GM18508 (cell line): ENCODE measurements at regions not wholly inside any gene's neighbourhood (a gene's known extent, or its start where the extent isn't known, plus 50 kb on each side); places are given as distances from the start of the nearest gene placed in this dataset.
"Not testable (repeated sequence)": the region's sequence is repeated elsewhere in the genome, so short reads cannot be mapped to it uniquely, and the experiment has no call there.

Source experiments
- ATAC-seq: cut with Tn5 transposase; IDR thresholded peaks from one replicate; pipeline ENCODE4 v1.9.1; 2021; ENCODE audit warnings: moderate number of reproducible peaks; ENCODE audit not compliant: insufficient read depth, unreplicated experiment

- no peak for ATAC-seq
Observed at GRCh38 chr22:48492366-48493320, 1335.0 kb downstream of the BRD1 start.

GRCh38 chr22:48491451-48491941 lies 1336.2 kb downstream of the BRD1 start:
- ATAC-seq = no peak

GRCh38 chr22:48490500-48491411 lies 1336.9 kb downstream of the BRD1 start:
- no peak for ATAC-seq

- no peak for ATAC-seq
Observed at GRCh38 chr22:48489551-48490499, 1337.8 kb downstream of the BRD1 start.

GRCh38 chr22:48488611-48489511 lies 1338.8 kb downstream of the BRD1 start:
- ATAC-seq = no peak

GRCh38 chr22:48488149-48488551 lies 1339.5 kb downstream of the BRD1 start:
- no peak for ATAC-seq

- no peak for ATAC-seq
Observed at GRCh38 chr22:48486558-48486957, 1341.1 kb downstream of the BRD1 start.

- ATAC-seq = no peak
Observed at GRCh38 chr22:48486134-48486532, 1341.5 kb downstream of the BRD1 start.

GRCh38 chr22:48485149-48486133 lies 1342.2 kb downstream of the BRD1 start:
- ATAC-seq = no peak

GRCh38 chr22:48483764-48484528 lies 1343.7 kb downstream of the BRD1 start:
- no peak for ATAC-seq

- no peak for ATAC-seq
Observed at GRCh38 chr22:48482771-48483170, 1344.9 kb downstream of the BRD1 start.

- not testable (repeated sequence) for ATAC-seq
Observed at GRCh38 chr22:48482198-48482597, 1345.5 kb downstream of the BRD1 start.

- ATAC-seq = no peak
Observed at GRCh38 chr22:48481748-48482147, 1345.9 kb downstream of the BRD1 start.

- no peak for ATAC-seq
Observed at GRCh38 chr22:48478529-48479265, 1349.0 kb downstream of the BRD1 start.

- ATAC-seq = no peak
Observed at GRCh38 chr22:48478124-48478523, 1349.5 kb downstream of the BRD1 start.

GRCh38 chr22:48477031-48477721 lies 1350.5 kb downstream of the BRD1 start:
- ATAC-seq = no peak
